Nephron progenitor cell (in vitro differentiated cells): ENCODE measurements at regions not wholly inside any gene's neighbourhood (a gene's known extent, or its start where the extent isn't known, plus 50 kb on each side); places are given as distances from the start of the nearest gene placed in this dataset.

ENCODE experiments used
- DNase-seq: peaks from one replicate; pipeline ENCODE4 v3.0.0; 2021
- H3K27ac Mint-ChIP-seq: 2 replicates; pipeline ENCODE4 v1.8.0; 2021; ENCODE audit warnings: mild to moderate bottlenecking, moderate library complexity, mixed read lengths
- H3K27me3 Mint-ChIP-seq: 2 replicates; pipeline ENCODE4 v1.8.0; 2021; ENCODE audit warnings: mild to moderate bottlenecking, low read depth, mixed read lengths; ENCODE audit not compliant: poor library complexity
- H3K36me3 Mint-ChIP-seq: 2 replicates; pipeline ENCODE4 v1.8.0; 2021; ENCODE audit warnings: low read depth, mixed read lengths
- H3K4me1 Mint-ChIP-seq: 2 replicates; pipeline ENCODE4 v1.8.0; 2021; ENCODE audit warnings: mixed read lengths
- H3K4me3 Mint-ChIP-seq: 2 replicates; pipeline ENCODE4 v1.8.0; 2021; ENCODE audit warnings: mild to moderate bottlenecking, moderate library complexity, mixed read lengths
- H3K9me3 Mint-ChIP-seq: 2 replicates; pipeline ENCODE4 v1.8.0; 2021; ENCODE audit warnings: mild to moderate bottlenecking, moderate library complexity, mixed read lengths
- TF ChIP-seq, protein P1 (sequence below): fragments of 200-600 bp; sonication (generic); IDR thresholded peaks from 2 replicates; pipeline ENCODE4 v1.5.0; 2021; ENCODE audit warnings: antibody characterized with exemption

DNA sequence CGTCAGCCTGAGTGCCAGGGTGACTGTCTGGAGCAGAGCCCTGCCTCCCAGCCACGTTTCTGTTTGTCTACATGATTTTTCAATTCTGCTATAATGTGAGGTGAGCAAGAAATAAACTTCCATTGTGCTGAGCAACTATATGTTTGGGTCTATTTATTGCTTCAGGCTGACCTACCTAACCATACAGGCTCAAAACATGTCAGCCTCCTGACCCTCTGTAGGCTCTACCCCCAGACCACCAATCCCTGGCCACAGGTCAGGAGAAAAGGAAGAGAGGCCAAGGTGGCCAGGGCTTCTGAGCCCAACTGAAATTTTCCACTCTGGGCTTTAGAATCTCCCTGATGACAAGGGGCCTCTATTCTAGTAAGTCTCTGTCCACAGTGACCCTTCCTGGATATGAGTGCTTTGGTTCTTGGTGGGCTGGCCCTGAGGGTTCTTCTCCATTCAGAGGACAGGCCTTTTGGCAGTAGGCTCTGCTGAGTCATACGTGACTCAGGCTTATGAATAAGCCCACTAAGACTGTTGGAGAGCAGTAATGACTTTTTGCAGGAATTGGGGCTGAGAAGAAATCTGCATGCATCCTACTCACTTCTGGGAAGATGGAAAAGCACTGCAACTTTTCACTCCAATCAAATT is 117.2 kb upstream of the TBCA start:
- TF ChIP-seq, protein P1, sequence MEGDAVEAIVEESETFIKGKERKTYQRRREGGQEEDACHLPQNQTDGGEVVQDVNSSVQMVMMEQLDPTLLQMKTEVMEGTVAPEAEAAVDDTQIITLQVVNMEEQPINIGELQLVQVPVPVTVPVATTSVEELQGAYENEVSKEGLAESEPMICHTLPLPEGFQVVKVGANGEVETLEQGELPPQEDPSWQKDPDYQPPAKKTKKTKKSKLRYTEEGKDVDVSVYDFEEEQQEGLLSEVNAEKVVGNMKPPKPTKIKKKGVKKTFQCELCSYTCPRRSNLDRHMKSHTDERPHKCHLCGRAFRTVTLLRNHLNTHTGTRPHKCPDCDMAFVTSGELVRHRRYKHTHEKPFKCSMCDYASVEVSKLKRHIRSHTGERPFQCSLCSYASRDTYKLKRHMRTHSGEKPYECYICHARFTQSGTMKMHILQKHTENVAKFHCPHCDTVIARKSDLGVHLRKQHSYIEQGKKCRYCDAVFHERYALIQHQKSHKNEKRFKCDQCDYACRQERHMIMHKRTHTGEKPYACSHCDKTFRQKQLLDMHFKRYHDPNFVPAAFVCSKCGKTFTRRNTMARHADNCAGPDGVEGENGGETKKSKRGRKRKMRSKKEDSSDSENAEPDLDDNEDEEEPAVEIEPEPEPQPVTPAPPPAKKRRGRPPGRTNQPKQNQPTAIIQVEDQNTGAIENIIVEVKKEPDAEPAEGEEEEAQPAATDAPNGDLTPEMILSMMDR, result no peak
- DNase-seq, result no peak
- Mint-ChIP-seq H3K4me3 (no peak overlapping the region), H3K27ac (peak overlapping the region; percentile 49), H3K9me3 (no peaks in the 10 kb centered on the region), H3K27me3 (peaks cover 16% of the 10 kb centered on the region), H3K4me1 (peaks cover 13% of the 10 kb centered on the region), H3K36me3 (no peaks in the 10 kb centered on the region)

DNA sequence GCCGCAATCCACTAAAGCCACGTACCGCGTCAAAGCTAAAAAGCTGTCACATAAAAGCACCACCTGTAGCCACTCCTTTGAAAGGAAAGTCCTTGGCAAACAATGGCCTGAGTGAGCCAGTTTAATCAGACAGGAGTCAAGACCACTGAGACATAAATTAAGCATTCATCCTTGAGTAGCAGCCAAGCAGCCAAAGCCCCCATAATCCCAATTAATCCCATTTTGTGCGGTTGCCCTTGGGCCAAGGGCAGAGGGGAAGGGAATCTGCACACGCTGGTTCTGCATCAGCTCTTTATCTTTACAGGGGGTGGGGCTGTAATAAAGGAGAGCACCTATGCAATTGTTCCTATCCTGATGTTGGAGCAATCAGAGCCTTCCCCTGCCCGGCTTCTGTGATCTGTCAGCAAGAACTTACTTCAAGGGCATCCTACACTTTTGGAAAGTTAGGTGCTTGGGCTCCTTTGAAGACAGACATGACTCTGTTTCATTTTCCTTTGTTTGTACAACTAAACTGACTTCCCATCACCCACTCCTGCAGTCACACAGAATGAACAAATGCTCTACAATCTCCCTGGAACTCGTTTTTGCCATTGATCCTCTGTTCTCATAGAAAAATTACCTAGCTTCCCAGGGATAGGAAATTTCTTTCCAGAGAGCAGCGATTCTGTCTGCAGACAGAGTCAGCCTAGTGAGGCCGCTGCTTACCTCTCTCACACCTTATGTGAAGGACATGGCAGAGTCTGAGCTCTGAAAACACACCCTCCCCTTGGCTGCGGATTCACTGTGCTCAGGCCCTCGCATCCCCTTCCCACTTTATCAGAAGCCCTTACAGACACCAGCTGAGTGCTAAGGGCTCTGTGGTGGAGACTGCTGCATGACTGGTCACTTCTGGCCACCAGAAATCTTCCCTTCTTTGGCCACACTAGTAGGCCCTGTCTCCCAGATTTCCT is 116.2 kb upstream of the TBCA start:
- peaks cover 13% of the 10 kb centered on the region for H3K4me1 Mint-ChIP-seq
- no peak overlapping the region for H3K27ac Mint-ChIP-seq
- H3K36me3 Mint-ChIP-seq, result no peaks in the 10 kb centered on the region
- DNase-seq, result no peak
- no peaks in the 10 kb centered on the region for H3K9me3 Mint-ChIP-seq
- no peak overlapping the region for H3K4me3 Mint-ChIP-seq
- TF ChIP-seq, protein P1, result no peak
- H3K27me3 Mint-ChIP-seq, result peaks cover 13% of the 10 kb centered on the region

DNA sequence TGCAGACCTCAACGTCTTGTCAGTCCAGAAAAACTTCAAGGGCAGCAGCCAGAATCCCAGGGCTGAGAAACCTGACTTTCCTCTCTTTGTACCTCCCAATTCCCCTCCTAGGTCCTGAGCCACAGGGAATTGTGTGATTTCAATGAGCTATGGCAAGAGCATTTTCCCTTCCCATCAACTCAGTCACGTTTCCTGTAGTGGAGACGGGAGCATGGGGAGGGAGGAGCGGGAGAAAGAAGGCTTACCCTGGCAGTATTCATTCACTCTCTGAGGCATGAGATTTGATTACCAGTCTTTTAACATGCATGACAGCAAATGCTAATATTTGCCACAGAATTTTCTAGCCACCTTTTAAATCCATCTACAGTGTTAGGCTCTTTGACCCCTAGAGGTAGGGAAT is 109.4 kb upstream of the TBCA start:
- H3K36me3 Mint-ChIP-seq, result no peaks in the 10 kb centered on the region
- TF ChIP-seq, protein P1, result no peak
- DNase-seq, result no peak
- H3K4me1 Mint-ChIP-seq, result peaks cover 4% of the 10 kb centered on the region
- H3K27me3 Mint-ChIP-seq, result peaks cover 43% of the 10 kb centered on the region
- H3K27ac Mint-ChIP-seq, result no peak overlapping the region
- H3K4me3 Mint-ChIP-seq, result no peak overlapping the region
- no peaks in the 10 kb centered on the region for H3K9me3 Mint-ChIP-seq

DNA sequence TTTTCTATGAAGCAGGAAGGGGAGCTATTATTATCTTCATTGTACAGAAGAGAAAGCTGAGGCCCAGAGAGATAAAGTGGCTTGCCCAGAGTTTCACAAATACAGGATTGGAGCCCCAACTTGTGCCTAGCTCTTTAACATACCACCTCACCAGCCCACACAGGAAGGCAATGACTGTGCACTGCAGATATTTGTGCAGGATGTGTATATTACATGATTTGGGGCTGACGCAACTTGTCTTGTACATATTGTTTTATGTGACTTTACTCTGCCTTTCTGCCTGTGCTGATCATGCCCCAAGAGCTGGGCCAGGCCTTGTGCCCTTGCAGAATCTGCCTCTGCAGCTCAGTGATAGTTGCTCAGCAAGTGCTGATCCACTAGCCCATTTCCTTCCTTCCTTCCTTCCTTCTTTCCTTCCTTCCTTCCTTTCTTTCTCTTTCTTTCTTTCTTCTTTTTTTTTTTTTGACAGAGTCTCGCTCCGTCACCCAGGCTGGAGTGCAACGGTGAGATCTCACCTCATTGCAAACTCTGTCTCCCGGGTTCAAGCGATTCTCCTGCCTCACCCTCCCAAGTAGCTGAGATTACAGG is 106.6 kb upstream of the TBCA start:
- no peaks in the 10 kb centered on the region for H3K9me3 Mint-ChIP-seq
- no peaks in the 10 kb centered on the region for H3K36me3 Mint-ChIP-seq
- TF ChIP-seq, protein P1, result no peak
- peaks cover 4% of the 10 kb centered on the region for H3K4me1 Mint-ChIP-seq
- no peak for DNase-seq
- H3K27me3 Mint-ChIP-seq, result peaks cover 39% of the 10 kb centered on the region
- H3K4me3 Mint-ChIP-seq, result no peak overlapping the region
- H3K27ac Mint-ChIP-seq, result no peak overlapping the region

DNA sequence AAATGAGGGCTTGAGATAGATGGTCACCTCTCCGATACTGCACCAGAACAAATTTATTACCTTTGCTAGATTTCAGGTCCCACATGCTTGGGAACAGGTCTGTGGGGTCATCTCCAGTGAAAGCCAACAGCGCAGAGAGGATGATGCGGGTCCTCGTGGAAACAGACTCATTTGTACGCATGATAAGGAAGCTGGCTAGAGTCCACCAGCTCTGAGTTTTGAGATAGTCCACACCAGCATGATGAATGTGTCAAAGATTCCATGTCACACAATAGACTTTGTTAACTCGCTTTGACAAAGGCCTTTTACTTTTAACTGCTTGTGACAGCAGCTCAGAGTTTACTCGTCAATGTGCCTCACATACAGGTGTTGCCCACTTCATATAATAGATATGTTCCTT is 105.4 kb upstream of the TBCA start:
- no peak for DNase-seq
- TF ChIP-seq, protein P1, result no peak
- Mint-ChIP-seq H3K4me3 (no peak overlapping the region), H3K27me3 (peaks cover 42% of the 10 kb centered on the region), H3K36me3 (no peaks in the 10 kb centered on the region), H3K4me1 (peaks cover 4% of the 10 kb centered on the region), H3K27ac (no peak overlapping the region), H3K9me3 (no peaks in the 10 kb centered on the region)
